Left lung (tissue), 4 donors: ENCODE measurements at regions not wholly inside any gene's neighbourhood (a gene's known extent, or its start where the extent isn't known, plus 50 kb on each side); places are given as distances from the start of the nearest gene placed in this dataset.

Experiments
- ATAC-seq: fragments of 200-7000 bp; cut with Tn5 transposase; one replicate; pipeline ENCODE4 v1.9.1; 2020; ENCODE audit warnings: moderate library complexity
- DNase-seq, 4 donors: peaks; one replicate each; pipeline ENCODE4 v3.0.0-alpha.2; 2013 to 2020
- H3K27ac ChIP-seq, 2 donors: fragments of 200-600 bp; sonication (generic) in 1 of 2; one replicate each; pipeline versions ENCODE4 v1.5.0 to v1.8.0; 2020 to 2021
- H3K27me3 ChIP-seq, 2 donors: fragments of 200-600 bp; sonication (generic) in 1 of 2; one replicate each; pipeline versions ENCODE4 v1.5.0 to v1.8.0; 2020 to 2021
- H3K36me3 ChIP-seq, 2 donors: fragments of 200-600 bp; sonication (generic) in 1 of 2; one replicate each; pipeline versions ENCODE4 v1.5.0 to v1.8.0; 2020 to 2021
- H3K4me1 ChIP-seq, 2 donors: fragments of 200-600 bp; one replicate each; pipeline ENCODE4 v1.8.0; 2021
- H3K4me3 ChIP-seq, 2 donors: fragments of 200-600 bp; sonication (generic) in 1 of 2; one replicate each; pipeline versions ENCODE4 v1.5.0 to v1.8.0; 2020 to 2021; ENCODE audit warnings: mild to moderate bottlenecking in 1 of 2
- H3K9me3 ChIP-seq, 2 donors: fragments of 200-600 bp; sonication (generic) in 1 of 2; one replicate each; pipeline versions ENCODE4 v1.5.0 to v1.8.0; 2020 to 2021
- CTCF ChIP-seq, 2 donors: fragments of 200-600 bp; sonication (generic) in 1 of 2; IDR thresholded peaks; one replicate each; pipeline versions ENCODE4 v1.5.0 to v1.8.0; 2021; ENCODE audit warnings: antibody characterized with exemption in 2 of 2
- intact Hi-C, 2 donors: fragments of 100-400 bp; cut with DNase I; formaldehyde crosslinking; loops; one replicate each; pipeline versions ENCODE4 v1.11.2 to v1.14.2; 2022
- donor health status: DM: no; HTN: yes; CAD: no.
- donor health status: DM: no; HTN: no; CAD: no.

- no peaks in the 10 kb centered on the region for H3K9me3 ChIP-seq
- no peak overlapping the region for H3K4me3 ChIP-seq
- H3K36me3 ChIP-seq = no peaks in the 10 kb centered on the region
- no peaks in the 10 kb centered on the region for H3K27me3 ChIP-seq
- no peak for TF ChIP-seq CTCF (IDR thresholded peaks at IDR 0.05)
- H3K27ac ChIP-seq = no peak overlapping the region
- intact Hi-C loops = no loop called here
- DNase-seq (no peak), ATAC-seq (no peak)
- peaks cover 0 to 16% of the 10 kb centered on the region in 2 donors for H3K4me1 ChIP-seq
Observed at GRCh38 chr3:30195352-30195751, 411.0 kb upstream of the TGFBR2 start.

GRCh38 chr3:30198162-30198561, 408.2 kb upstream of the TGFBR2 start:
- Histone ChIP-seq H3K4me1 (peaks cover 0 to 16% of the 10 kb centered on the region in 2 donors), H3K4me3 (no peak overlapping the region), H3K27ac (no peak overlapping the region), H3K9me3 (no peaks in the 10 kb centered on the region), H3K27me3 (no peaks in the 10 kb centered on the region), H3K36me3 (no peaks in the 10 kb centered on the region)
- no peak for DNase-seq
- ATAC-seq = no peak
- intact Hi-C loops = no loop called here
- TF ChIP-seq CTCF (IDR thresholded peaks at IDR 0.05) = no peak

GRCh38 chr3:30199096-30199759, 407.2 kb upstream of the TGFBR2 start:
- no peak overlapping the region for H3K27ac ChIP-seq
- no peaks in the 10 kb centered on the region for H3K9me3 ChIP-seq
- no peaks in the 10 kb centered on the region for H3K27me3 ChIP-seq
- no peaks in the 10 kb centered on the region for H3K36me3 ChIP-seq
- intact Hi-C loops = no loop called here
- peak; percentile 71 to 91 for TF ChIP-seq CTCF (IDR thresholded peaks at IDR 0.05)
- H3K4me3 ChIP-seq = no peak overlapping the region
- ATAC-seq (peak; percentile 84), DNase-seq (peak; percentile 54 to 86 (median 68))
- peaks cover 0 to 14% of the 10 kb centered on the region in 2 donors for H3K4me1 ChIP-seq

GRCh38 chr3:30199855-30200254, 406.5 kb upstream of the TGFBR2 start:
- peaks cover 0 to 14% of the 10 kb centered on the region in 2 donors for H3K4me1 ChIP-seq
- TF ChIP-seq CTCF (IDR thresholded peaks at IDR 0.05) = no peak
- no peaks in the 10 kb centered on the region for H3K9me3 ChIP-seq
- no peaks in the 10 kb centered on the region for H3K36me3 ChIP-seq
- no peak for DNase-seq
- H3K4me3 ChIP-seq = no peak overlapping the region
- no peaks in the 10 kb centered on the region for H3K27me3 ChIP-seq
- H3K27ac ChIP-seq = no peak overlapping the region
- intact Hi-C loops = no loop called here
- ATAC-seq = no peak

- Histone ChIP-seq H3K27me3 (no peaks in the 10 kb centered on the region), H3K36me3 (no peaks in the 10 kb centered on the region), H3K9me3 (no peaks in the 10 kb centered on the region), H3K4me1 (peaks cover 0 to 14% of the 10 kb centered on the region in 2 donors), H3K27ac (no peak overlapping the region), H3K4me3 (no peak overlapping the region)
- intact Hi-C loops = no loop called here
- TF ChIP-seq CTCF (IDR thresholded peaks at IDR 0.05) = no peak
- ATAC-seq (no peak), DNase-seq (no peak)
Observed at GRCh38 chr3:30201715-30202114, 404.7 kb upstream of the TGFBR2 start.
